ENCODE measurements at regions not wholly inside any gene's neighbourhood (a gene's known extent, or its start where the extent isn't known, plus 50 kb on each side); places are given as distances from the start of the nearest gene placed in this dataset.
"Not testable (repeated sequence)": the region's sequence is repeated elsewhere in the genome, so short reads cannot be mapped to it uniquely, and the experiment has no call there.

DNA sequence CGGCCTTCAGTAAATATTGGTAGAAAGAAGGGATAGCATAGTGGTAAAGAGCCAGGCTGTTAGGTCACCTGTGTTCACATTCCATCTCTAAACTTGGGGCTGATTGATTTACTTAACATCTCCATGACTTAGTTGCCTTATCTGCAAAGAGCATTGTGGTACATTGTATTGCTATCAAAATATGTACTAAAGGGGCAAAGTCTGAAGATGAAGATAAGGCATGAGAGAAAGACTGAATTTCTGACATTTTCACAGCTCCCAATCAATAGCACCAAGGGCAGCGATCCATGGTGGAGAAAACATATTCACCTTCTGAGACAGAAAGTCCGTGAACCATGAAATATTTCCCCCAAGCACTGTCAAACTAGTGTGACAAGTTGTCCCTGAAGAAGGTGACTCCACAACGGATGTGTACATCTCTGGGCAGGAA lies 223.3 kb upstream of the STXBP5 start:
- Histone ChIP-seq H3K9me3 (no peaks in the 10 kb centered on the region), H3K27me3 (replicated peaks in 1 of 2; ENCODE audit: control insufficient read depth in 2 of 2, extremely low read depth in 1 of 2, insufficient read depth in 2 of 2, low read length in 1 of 2) (no peaks in the 10 kb centered on the region), H3K27ac (ENCODE audit: low read length) (no peak overlapping the region), H3K4me3 (ENCODE audit: control insufficient read depth in 1 of 2, extremely low read depth in 1 of 2, low read length in 1 of 2) (no peak overlapping the region), H3K4me1 (ENCODE audit: control insufficient read depth in 1 of 2, extremely low read depth in 1 of 2, insufficient read depth in 2 of 2, low read length in 2 of 2) (no peaks in the 10 kb centered on the region), H3K36me3 (ENCODE audit: control insufficient read depth in 2 of 2, extremely low read depth in 1 of 2, insufficient read depth in 1 of 2, low read length in 1 of 2) (no peaks in the 10 kb centered on the region)
- ATAC-seq (replicated peaks in 1 of 4) (no peak), DNase-seq (no peak)
- no peaks in the 10 kb centered on the region for H3K9me3 Mint-ChIP-seq
- POLR2A ChIA-PET, result no interaction called here
- no peak overlapping the region for H3K4me3 Mint-ChIP-seq
- CTCF ChIA-PET, result no interaction called here
- no peaks in the 10 kb centered on the region for H3K36me3 Mint-ChIP-seq
- WGBS (ENCODE audit: insufficient coverage), result 90% methylated on average over 3 of the region's 4 CpGs
- H3K4me1 Mint-ChIP-seq, result no peaks in the 10 kb centered on the region
- peaks cover 2 to 3% of the 10 kb centered on the region in 2 donors for H3K27me3 Mint-ChIP-seq
- no peak overlapping the region for H3K27ac Mint-ChIP-seq

DNA sequence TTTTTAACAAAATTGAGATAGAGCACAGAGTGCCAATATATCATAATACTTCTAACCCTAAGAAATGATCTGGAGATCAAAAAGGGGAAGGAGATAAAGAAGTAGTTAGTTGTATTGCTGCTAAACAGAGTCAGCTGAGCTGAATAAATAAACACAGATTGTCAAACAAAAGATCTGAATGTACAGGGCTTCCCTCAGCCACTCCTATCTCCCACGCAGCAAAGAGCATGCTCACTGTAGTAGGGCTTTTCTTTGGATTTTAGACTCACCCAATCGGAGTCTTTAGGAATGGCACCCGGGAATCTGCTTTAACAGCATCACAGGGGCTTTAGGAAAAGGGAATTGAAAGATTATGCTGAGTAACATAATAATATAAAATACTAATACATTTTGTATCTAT lies 222.2 kb upstream of the STXBP5 start:
- Mint-ChIP-seq H3K4me1 (no peaks in the 10 kb centered on the region), H3K27ac (no peak overlapping the region), H3K9me3 (no peaks in the 10 kb centered on the region), H3K36me3 (no peaks in the 10 kb centered on the region), H3K27me3 (peaks cover 2 to 3% of the 10 kb centered on the region in 2 donors), H3K4me3 (no peak overlapping the region)
- WGBS (ENCODE audit: insufficient coverage), result no CpG with 5 or more reads among the region's 3 CpGs
- Histone ChIP-seq H3K27me3 (replicated peaks in 1 of 2; ENCODE audit: control insufficient read depth in 2 of 2, extremely low read depth in 1 of 2, insufficient read depth in 2 of 2, low read length in 1 of 2) (no peaks in the 10 kb centered on the region), H3K36me3 (ENCODE audit: control insufficient read depth in 2 of 2, extremely low read depth in 1 of 2, insufficient read depth in 1 of 2, low read length in 1 of 2) (no peaks in the 10 kb centered on the region), H3K4me1 (ENCODE audit: control insufficient read depth in 1 of 2, extremely low read depth in 1 of 2, insufficient read depth in 2 of 2, low read length in 2 of 2) (no peaks in the 10 kb centered on the region), H3K27ac (ENCODE audit: low read length) (no peak overlapping the region), H3K9me3 (no peaks in the 10 kb centered on the region), H3K4me3 (ENCODE audit: control insufficient read depth in 1 of 2, extremely low read depth in 1 of 2, low read length in 1 of 2) (no peak overlapping the region)
- ChIA-PET POLR2A (no interaction called here), CTCF (no interaction called here)
- ATAC-seq (replicated peaks in 1 of 4) (no peak), DNase-seq (no peak)

GRCh38 chr6:146984251-146984924 lies 219.8 kb upstream of the STXBP5 start:
- POLR2A ChIA-PET, result interaction anchor here in 1 of 2 donors (0.7 kb wide), 1 partner anchor 1100 kb away, joined by 3 read pairs; no protein-coding TSS in a partner anchor
- H3K9me3 Mint-ChIP-seq, result peaks cover 0 to 3% (median 0%) of the 10 kb centered on the region in 3 donors
- H3K27ac ChIP-seq (ENCODE audit: low read length), result no peak overlapping the region

GRCh38 chr6:146985111-146985510 lies 219.1 kb upstream of the STXBP5 start:
- no peak overlapping the region for H3K27ac ChIP-seq (ENCODE audit: low read length)
- H3K4me1 Mint-ChIP-seq, result no peaks in the 10 kb centered on the region
- WGBS (ENCODE audit: insufficient coverage), result 29% methylated on average over 1 of the region's 3 CpGs
- H3K36me3 ChIP-seq (ENCODE audit: control insufficient read depth in 2 of 2, extremely low read depth in 1 of 2, insufficient read depth in 1 of 2, low read length in 1 of 2), result no peaks in the 10 kb centered on the region
- peaks cover 0 to 3% of the 10 kb centered on the region in 2 donors for H3K27me3 Mint-ChIP-seq
- no peaks in the 10 kb centered on the region for H3K27me3 ChIP-seq (replicated peaks in 1 of 2; ENCODE audit: control insufficient read depth in 2 of 2, extremely low read depth in 1 of 2, insufficient read depth in 2 of 2, low read length in 1 of 2)
- ChIA-PET CTCF (no interaction called here), POLR2A (no interaction called here)
- no peaks in the 10 kb centered on the region for H3K36me3 Mint-ChIP-seq
- no peak for DNase-seq
- H3K4me3 Mint-ChIP-seq, result no peak overlapping the region
- H3K4me1 ChIP-seq (ENCODE audit: control insufficient read depth in 1 of 2, extremely low read depth in 1 of 2, insufficient read depth in 2 of 2, low read length in 2 of 2), result no peaks in the 10 kb centered on the region
- ATAC-seq (replicated peaks in 1 of 4), result no peak
- H3K9me3 ChIP-seq, result no peaks in the 10 kb centered on the region
- H3K9me3 Mint-ChIP-seq, result peaks cover 0 to 3% (median 0%) of the 10 kb centered on the region in 3 donors
- no peak overlapping the region for H3K4me3 ChIP-seq (ENCODE audit: control insufficient read depth in 1 of 2, extremely low read depth in 1 of 2, low read length in 1 of 2)
- H3K27ac Mint-ChIP-seq, result no peak overlapping the region

More at GRCh38 chr6:146984251-146984924, 219.8 kb upstream of the STXBP5 start:
- Mint-ChIP-seq H3K36me3 (no peaks in the 10 kb centered on the region), H3K27ac (no peak overlapping the region), H3K4me3 (no peak overlapping the region), H3K4me1 (no peaks in the 10 kb centered on the region), H3K27me3 (peaks cover 0 to 3% of the 10 kb centered on the region in 2 donors)
- Histone ChIP-seq H3K27me3 (replicated peaks in 1 of 2; ENCODE audit: control insufficient read depth in 2 of 2, extremely low read depth in 1 of 2, insufficient read depth in 2 of 2, low read length in 1 of 2) (no peaks in the 10 kb centered on the region), H3K36me3 (ENCODE audit: control insufficient read depth in 2 of 2, extremely low read depth in 1 of 2, insufficient read depth in 1 of 2, low read length in 1 of 2) (no peaks in the 10 kb centered on the region), H3K4me1 (ENCODE audit: control insufficient read depth in 1 of 2, extremely low read depth in 1 of 2, insufficient read depth in 2 of 2, low read length in 2 of 2) (no peaks in the 10 kb centered on the region), H3K4me3 (ENCODE audit: control insufficient read depth in 1 of 2, extremely low read depth in 1 of 2, low read length in 1 of 2) (no peak overlapping the region), H3K9me3 (no peaks in the 10 kb centered on the region)
- CTCF ChIA-PET, result no interaction called here
- DNase-seq, result no peak
- no peak for ATAC-seq (replicated peaks in 1 of 4)
- 90% methylated on average over 6 of the region's 11 CpGs for WGBS (ENCODE audit: insufficient coverage)

DNA sequence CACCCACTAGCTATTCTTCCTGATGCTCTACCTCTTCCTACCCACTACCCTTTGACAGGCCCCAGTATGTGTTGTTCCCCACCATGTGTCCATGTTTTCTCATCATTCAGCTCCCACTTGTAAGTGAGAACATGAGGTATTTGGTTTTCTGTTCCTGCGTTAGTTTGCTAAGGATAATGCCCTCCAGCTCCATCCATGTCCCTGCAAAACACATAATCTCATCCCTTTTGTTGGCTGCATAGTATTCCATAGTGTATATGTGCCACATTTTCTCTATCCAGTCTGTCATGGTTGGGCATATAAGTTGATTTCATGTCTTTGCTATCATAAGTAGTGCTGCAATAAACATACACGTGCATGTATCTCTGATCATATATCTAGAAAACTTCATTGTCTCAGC lies 218.3 kb upstream of the STXBP5 start:
- Mint-ChIP-seq H3K4me1 (no peaks in the 10 kb centered on the region), H3K9me3 (peaks cover 0 to 3% (median 0%) of the 10 kb centered on the region in 3 donors), H3K27me3 (peaks cover 0 to 3% of the 10 kb centered on the region in 2 donors), H3K36me3 (no peaks in the 10 kb centered on the region), H3K4me3 (no peak overlapping the region), H3K27ac (no peak overlapping the region)
- DNase-seq (no peak), ATAC-seq (replicated peaks in 1 of 4) (no peak)
- ChIA-PET CTCF (no interaction called here), POLR2A (no interaction called here)
- no peak overlapping the region for H3K4me3 ChIP-seq (ENCODE audit: control insufficient read depth in 1 of 2, extremely low read depth in 1 of 2, low read length in 1 of 2)
- H3K36me3 ChIP-seq (ENCODE audit: control insufficient read depth in 2 of 2, extremely low read depth in 1 of 2, insufficient read depth in 1 of 2, low read length in 1 of 2), result no peaks in the 10 kb centered on the region
- WGBS (ENCODE audit: insufficient coverage), result 100% methylated on average over 1 of the region's 2 CpGs
- no peaks in the 10 kb centered on the region for H3K4me1 ChIP-seq (ENCODE audit: control insufficient read depth in 1 of 2, extremely low read depth in 1 of 2, insufficient read depth in 2 of 2, low read length in 2 of 2)
- H3K27ac ChIP-seq (ENCODE audit: low read length), result no peak overlapping the region
- no peaks in the 10 kb centered on the region for H3K9me3 ChIP-seq
- no peaks in the 10 kb centered on the region for H3K27me3 ChIP-seq (replicated peaks in 1 of 2; ENCODE audit: control insufficient read depth in 2 of 2, extremely low read depth in 1 of 2, insufficient read depth in 2 of 2, low read length in 1 of 2)

- H3K27me3 Mint-ChIP-seq; POLR2A ChIA-PET; H3K4me3 ChIP-seq (ENCODE audit: control insufficient read depth in 1 of 2, extremely low read depth in 1 of 2, low read length in 1 of 2); H3K27ac Mint-ChIP-seq; DNase-seq; H3K9me3 Mint-ChIP-seq; H3K4me1 Mint-ChIP-seq; H3K27me3 ChIP-seq (replicated peaks in 1 of 2; ENCODE audit: control insufficient read depth in 2 of 2, extremely low read depth in 1 of 2, insufficient read depth in 2 of 2, low read length in 1 of 2); CTCF ChIA-PET; H3K36me3 ChIP-seq (ENCODE audit: control insufficient read depth in 2 of 2, extremely low read depth in 1 of 2, insufficient read depth in 1 of 2, low read length in 1 of 2); H3K9me3 ChIP-seq; H3K4me1 ChIP-seq (ENCODE audit: control insufficient read depth in 1 of 2, extremely low read depth in 1 of 2, insufficient read depth in 2 of 2, low read length in 2 of 2); ATAC-seq (replicated peaks in 1 of 4); H3K36me3 Mint-ChIP-seq; H3K27ac ChIP-seq (ENCODE audit: low read length); H3K4me3 Mint-ChIP-seq: not testable (repeated sequence)
- no CpG with 5 or more reads among the region's 1 CpG for WGBS (ENCODE audit: insufficient coverage)
Measured at GRCh38 chr6:146987938-146988337, 216.3 kb upstream of the STXBP5 start.

DNA sequence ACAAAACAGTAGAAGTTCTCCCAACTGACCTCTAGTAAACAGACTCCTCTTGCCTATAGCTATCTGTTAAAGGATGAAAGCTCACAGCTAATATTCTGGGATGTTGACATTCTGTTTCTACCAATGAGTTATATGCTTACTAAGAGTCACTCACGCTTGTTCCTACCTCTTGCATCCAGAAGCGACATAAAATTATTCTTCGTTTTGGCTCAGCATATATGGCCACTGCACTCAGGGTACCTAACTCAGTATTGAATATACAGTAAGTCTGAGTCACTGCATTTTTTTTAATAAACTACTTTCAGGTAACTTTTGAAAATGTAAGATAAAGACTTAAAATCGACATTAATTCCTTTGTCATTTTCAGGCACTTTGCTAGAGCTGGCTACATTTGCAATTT lies 214.4 kb upstream of the STXBP5 start:
- ATAC-seq (replicated peaks in 1 of 4) (no peak), DNase-seq (no peak)
- ChIA-PET CTCF (no interaction called here), POLR2A (no interaction called here)
- Mint-ChIP-seq H3K36me3 (no peaks in the 10 kb centered on the region), H3K9me3 (peaks cover 0 to 3% (median 0%) of the 10 kb centered on the region in 3 donors), H3K4me1 (no peaks in the 10 kb centered on the region), H3K4me3 (no peak overlapping the region), H3K27ac (no peak overlapping the region), H3K27me3 (no peaks in the 10 kb centered on the region)
- WGBS (ENCODE audit: insufficient coverage), result no CpG with 5 or more reads among the region's 4 CpGs
- H3K9me3 ChIP-seq, result no peaks in the 10 kb centered on the region
- no peak overlapping the region for H3K27ac ChIP-seq (ENCODE audit: low read length)
- no peaks in the 10 kb centered on the region for H3K4me1 ChIP-seq (ENCODE audit: control insufficient read depth in 1 of 2, extremely low read depth in 1 of 2, insufficient read depth in 2 of 2, low read length in 2 of 2)
- H3K4me3 ChIP-seq (ENCODE audit: control insufficient read depth in 1 of 2, extremely low read depth in 1 of 2, low read length in 1 of 2), result no peak overlapping the region
- H3K27me3 ChIP-seq (replicated peaks in 1 of 2; ENCODE audit: control insufficient read depth in 2 of 2, extremely low read depth in 1 of 2, insufficient read depth in 2 of 2, low read length in 1 of 2), result no peaks in the 10 kb centered on the region
- H3K36me3 ChIP-seq (ENCODE audit: control insufficient read depth in 2 of 2, extremely low read depth in 1 of 2, insufficient read depth in 1 of 2, low read length in 1 of 2), result no peaks in the 10 kb centered on the region
